Peyer's patch (tissue), 4 donors: ENCODE measurements at regions not wholly inside any gene's neighbourhood (a gene's known extent, or its start where the extent isn't known, plus 50 kb on each side); places are given as distances from the start of the nearest gene placed in this dataset.

ENCODE experiments used
- DNase-seq, 3 donors: peaks; one replicate each; pipeline ENCODE4 v3.0.0-alpha.2; 2017 to 2019
- H3K27ac ChIP-seq, 4 donors: fragments of 200-600 bp; sonication (generic); one replicate each; pipeline ENCODE4 v1.5.1; 2016 to 2019
- H3K27me3 ChIP-seq, 2 donors: fragments of 200-600 bp; sonication (generic); one replicate each; pipeline ENCODE4 v1.5.1; 2019
- H3K36me3 ChIP-seq, 3 donors: fragments of 200-600 bp; sonication (generic); one replicate each; pipeline ENCODE4 v1.5.1; 2016 to 2019
- H3K4me1 ChIP-seq, 4 donors: fragments of 200-600 bp; sonication (generic); one replicate each; pipeline ENCODE4 v1.5.1; 2016 to 2019
- H3K4me3 ChIP-seq, 4 donors: fragments of 200-600 bp; sonication (generic); 1 replicate in 3 of 4; 2 replicates in 1 of 4; pipeline ENCODE4 v1.5.1; 2016 to 2019; ENCODE audit warnings: mild to moderate bottlenecking in 1 of 4
- H3K9me3 ChIP-seq, 4 donors: fragments of 200-600 bp; sonication (generic); one replicate each; pipeline ENCODE4 v1.5.1; 2016 to 2019; ENCODE audit warnings: mild to moderate bottlenecking in 1 of 4
- POLR2A ChIP-seq, 2 donors: fragments of 450-650 bp; IDR thresholded peaks; one replicate each; pipeline ENCODE4 v1.5.1; 2017; ENCODE audit warnings: antibody characterized with exemption in 2 of 2, mild to moderate bottlenecking in 2 of 2, moderate library complexity in 2 of 2
- TF ChIP-seq, protein P1 (sequence below), 6 experiments: fragments of 450-650 bp in 4 of 6; fragments of 200-600 bp in 2 of 6; sonication (generic) in 1 of 6; IDR thresholded peaks; one replicate each; pipeline ENCODE4 v1.5.1; 2017 to 2019; ENCODE audit warnings: antibody characterized with exemption in 6 of 6, mild to moderate bottlenecking in 3 of 6, moderate library complexity in 1 of 6

DNA sequence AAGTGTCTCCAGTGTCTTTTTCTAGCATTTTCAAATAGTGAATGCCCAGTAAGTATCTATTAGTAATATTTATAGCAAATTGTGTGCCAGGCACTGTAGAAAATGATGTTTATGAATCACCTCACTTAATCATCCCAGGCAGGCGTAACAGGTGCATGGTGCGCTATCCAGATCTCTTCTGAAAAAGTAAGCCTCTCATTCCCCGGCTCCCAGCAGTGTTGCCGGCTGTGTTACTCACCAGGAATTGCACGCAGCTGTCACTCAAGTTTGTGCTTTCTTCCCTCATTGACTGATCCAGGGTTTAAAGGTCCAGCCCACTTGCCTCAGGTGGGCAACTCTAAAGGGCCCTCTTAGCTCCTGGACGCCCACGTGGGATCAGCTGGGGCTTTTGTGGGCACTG lies 173.8 kb upstream of the RASSF8 start:
- H3K4me3 ChIP-seq, result no peak overlapping the region
- H3K4me1 ChIP-seq, result no peaks in the 10 kb centered on the region
- DNase-seq, result no peak
- TF ChIP-seq POLR2A (IDR thresholded peaks at IDR 0.05), result no peak
- TF ChIP-seq, protein P1, sequence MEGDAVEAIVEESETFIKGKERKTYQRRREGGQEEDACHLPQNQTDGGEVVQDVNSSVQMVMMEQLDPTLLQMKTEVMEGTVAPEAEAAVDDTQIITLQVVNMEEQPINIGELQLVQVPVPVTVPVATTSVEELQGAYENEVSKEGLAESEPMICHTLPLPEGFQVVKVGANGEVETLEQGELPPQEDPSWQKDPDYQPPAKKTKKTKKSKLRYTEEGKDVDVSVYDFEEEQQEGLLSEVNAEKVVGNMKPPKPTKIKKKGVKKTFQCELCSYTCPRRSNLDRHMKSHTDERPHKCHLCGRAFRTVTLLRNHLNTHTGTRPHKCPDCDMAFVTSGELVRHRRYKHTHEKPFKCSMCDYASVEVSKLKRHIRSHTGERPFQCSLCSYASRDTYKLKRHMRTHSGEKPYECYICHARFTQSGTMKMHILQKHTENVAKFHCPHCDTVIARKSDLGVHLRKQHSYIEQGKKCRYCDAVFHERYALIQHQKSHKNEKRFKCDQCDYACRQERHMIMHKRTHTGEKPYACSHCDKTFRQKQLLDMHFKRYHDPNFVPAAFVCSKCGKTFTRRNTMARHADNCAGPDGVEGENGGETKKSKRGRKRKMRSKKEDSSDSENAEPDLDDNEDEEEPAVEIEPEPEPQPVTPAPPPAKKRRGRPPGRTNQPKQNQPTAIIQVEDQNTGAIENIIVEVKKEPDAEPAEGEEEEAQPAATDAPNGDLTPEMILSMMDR (IDR thresholded peaks at IDR 0.05), result no peak
- no peaks in the 10 kb centered on the region for H3K9me3 ChIP-seq
- no peaks in the 10 kb centered on the region for H3K27me3 ChIP-seq
- H3K27ac ChIP-seq, result no peak overlapping the region
- H3K36me3 ChIP-seq, result no peaks in the 10 kb centered on the region

GRCh38 chr12:25785134-25785533 lies 173.3 kb upstream of the RASSF8 start:
- Histone ChIP-seq H3K9me3 (no peaks in the 10 kb centered on the region), H3K27ac (no peak overlapping the region), H3K4me1 (no peaks in the 10 kb centered on the region), H3K36me3 (no peaks in the 10 kb centered on the region), H3K27me3 (no peaks in the 10 kb centered on the region), H3K4me3 (no peak overlapping the region)
- no peak for DNase-seq
- no peak for TF ChIP-seq POLR2A (IDR thresholded peaks at IDR 0.05)
- TF ChIP-seq, protein P1 (IDR thresholded peaks at IDR 0.05), result no peak

- Histone ChIP-seq H3K36me3 (no peaks in the 10 kb centered on the region), H3K27me3 (no peaks in the 10 kb centered on the region), H3K4me1 (no peaks in the 10 kb centered on the region), H3K4me3 (no peak overlapping the region), H3K9me3 (no peaks in the 10 kb centered on the region), H3K27ac (no peak overlapping the region)
- TF ChIP-seq POLR2A (IDR thresholded peaks at IDR 0.05), result no peak
- TF ChIP-seq, protein P1 (IDR thresholded peaks at IDR 0.05), result no peak
- DNase-seq, result no peak
Observed at GRCh38 chr12:25787701-25788100, 170.8 kb upstream of the RASSF8 start.

DNA sequence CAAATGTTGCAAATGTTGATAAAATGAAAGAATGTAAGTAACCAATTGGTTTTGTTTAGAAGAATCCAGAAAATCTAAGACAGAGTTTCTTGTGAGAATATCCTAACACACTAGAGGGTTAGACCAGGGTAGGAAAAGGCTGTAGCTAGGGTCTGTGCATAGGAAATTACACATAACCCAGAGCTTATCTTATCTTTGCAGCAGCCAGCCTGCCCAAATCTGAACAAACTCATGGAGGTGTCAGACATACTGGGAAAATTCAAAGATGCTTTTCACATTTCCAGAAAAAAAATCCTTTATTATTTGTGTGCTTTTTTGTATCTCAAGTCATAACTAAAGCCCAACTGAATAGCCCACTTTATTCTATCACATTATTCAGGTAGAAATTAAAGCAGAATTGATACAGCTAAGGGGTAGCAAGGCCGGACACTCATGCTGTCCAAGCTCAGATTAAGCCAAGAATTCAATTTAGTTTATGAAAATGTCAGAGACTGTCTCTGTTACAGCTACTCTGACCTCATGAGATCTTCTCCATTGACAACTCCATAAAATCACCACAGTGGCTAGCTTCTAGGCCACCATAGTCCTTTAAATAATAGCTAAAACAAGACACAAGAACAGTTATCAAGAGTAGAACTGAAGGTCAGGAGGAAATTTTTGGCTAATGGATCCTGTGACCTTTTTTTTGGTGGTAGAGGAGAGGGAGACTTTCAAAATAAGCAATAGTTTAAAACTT lies 169.6 kb upstream of the RASSF8 start:
- Histone ChIP-seq H3K4me1 (no peaks in the 10 kb centered on the region), H3K4me3 (no peak overlapping the region), H3K9me3 (no peaks in the 10 kb centered on the region), H3K36me3 (no peaks in the 10 kb centered on the region), H3K27me3 (no peaks in the 10 kb centered on the region), H3K27ac (no peak overlapping the region)
- TF ChIP-seq POLR2A (IDR thresholded peaks at IDR 0.05), result no peak
- TF ChIP-seq, protein P1 (IDR thresholded peaks at IDR 0.05), result no peak
- DNase-seq, result no peak

DNA sequence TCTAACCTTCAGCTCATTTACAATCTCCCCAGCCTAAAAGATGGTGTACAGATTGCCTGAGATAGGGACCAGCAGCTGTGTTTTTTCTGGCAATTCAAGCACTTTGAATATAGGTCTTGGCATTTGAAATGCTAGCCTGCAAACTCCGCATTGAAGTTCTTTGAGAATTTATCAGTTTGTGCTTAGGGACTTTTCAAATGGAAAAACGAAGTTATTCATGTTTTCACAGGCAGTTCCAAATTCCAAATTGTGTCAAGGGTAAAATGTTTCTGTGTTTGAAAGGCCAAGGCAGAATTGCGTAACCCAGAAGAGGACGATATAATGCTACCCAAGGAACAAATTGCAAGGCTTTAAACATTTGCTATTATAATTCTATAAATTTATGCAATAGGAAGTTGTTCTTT lies 168.9 kb upstream of the RASSF8 start:
- H3K36me3 ChIP-seq, result no peaks in the 10 kb centered on the region
- TF ChIP-seq, protein P1 (IDR thresholded peaks at IDR 0.05), result no peak
- TF ChIP-seq POLR2A (IDR thresholded peaks at IDR 0.05), result no peak
- no peak overlapping the region for H3K4me3 ChIP-seq
- H3K27me3 ChIP-seq, result no peaks in the 10 kb centered on the region
- H3K27ac ChIP-seq, result no peak overlapping the region
- H3K9me3 ChIP-seq, result no peaks in the 10 kb centered on the region
- DNase-seq, result no peak
- H3K4me1 ChIP-seq, result no peaks in the 10 kb centered on the region
